Glomerular endothelial cell (primary cell): ENCODE measurements at regions not wholly inside any gene's neighbourhood (a gene's known extent, or its start where the extent isn't known, plus 50 kb on each side); places are given as distances from the start of the nearest gene placed in this dataset.

Experiments
- DNase-seq: peaks from one replicate; pipeline ENCODE4 v3.0.0-alpha.2; 2011; ENCODE audit warnings: low read depth, low spot score; ENCODE audit errors: extremely low read depth

- no peak for DNase-seq
These were observed 331.6 kb downstream of the DLEU7 start for GRCh38 chr13:50511877-50512341.

- no peak for DNase-seq
These were observed 330.8 kb downstream of the DLEU7 start for GRCh38 chr13:50512474-50513299.

GRCh38 chr13:50513300-50513877 lies 330.1 kb downstream of the DLEU7 start:
- DNase-seq: no peak

GRCh38 chr13:50514249-50514648 lies 329.2 kb downstream of the DLEU7 start:
- no peak for DNase-seq

GRCh38 chr13:50518131-50518530 lies 325.4 kb downstream of the DLEU7 start:
- DNase-seq: no peak

GRCh38 chr13:50518781-50519201 lies 324.7 kb downstream of the DLEU7 start:
- DNase-seq: no peak

- DNase-seq: no peak
These were observed 323.6 kb downstream of the DLEU7 start for GRCh38 chr13:50519866-50520265.

GRCh38 chr13:50521006-50521830 lies 322.3 kb downstream of the DLEU7 start:
- no peak for DNase-seq

- DNase-seq: no peak
These were observed 321.7 kb downstream of the DLEU7 start for GRCh38 chr13:50521831-50522149.

GRCh38 chr13:50522506-50522905 lies 321.0 kb downstream of the DLEU7 start:
- no peak for DNase-seq

GRCh38 chr13:50523307-50523706 lies 320.2 kb downstream of the DLEU7 start:
- no peak for DNase-seq

GRCh38 chr13:50524560-50524959 lies 318.9 kb downstream of the DLEU7 start:
- no peak for DNase-seq

- DNase-seq: no peak
These were observed 316.8 kb downstream of the DLEU7 start for GRCh38 chr13:50526661-50527071.

GRCh38 chr13:50527188-50527587 lies 316.3 kb downstream of the DLEU7 start:
- no peak for DNase-seq

GRCh38 chr13:50527612-50528509 lies 315.6 kb downstream of the DLEU7 start:
- no peak for DNase-seq

- no peak for DNase-seq
These were observed 314.2 kb downstream of the DLEU7 start for GRCh38 chr13:50529154-50529882.

GRCh38 chr13:50531917-50532899 lies 311.3 kb downstream of the DLEU7 start:
- no peak for DNase-seq

- DNase-seq: no peak
These were observed 308.4 kb downstream of the DLEU7 start for GRCh38 chr13:50535050-50535449.

- no peak for DNase-seq
These were observed 306.5 kb downstream of the DLEU7 start for GRCh38 chr13:50537029-50537428.
